HG02840 (cell line): ENCODE measurements at regions not wholly inside any gene's neighbourhood (a gene's known extent, or its start where the extent isn't known, plus 50 kb on each side); places are given as distances from the start of the nearest gene placed in this dataset.
"Not testable (repeated sequence)": the region's sequence is repeated elsewhere in the genome, so short reads cannot be mapped to it uniquely, and the experiment has no call there.

Experiments used
- ATAC-seq: cut with Tn5 transposase; IDR thresholded peaks from one replicate; pipeline ENCODE4 v1.9.1; 2021; ENCODE audit warnings: mild to moderate bottlenecking, moderate library complexity, moderate number of reproducible peaks; ENCODE audit not compliant: unreplicated experiment, low FRiP score

GRCh38 chr16:22624800-22625533 lies 114.3 kb downstream of the NPIPB5 start:
- ATAC-seq: no peak

DNA sequence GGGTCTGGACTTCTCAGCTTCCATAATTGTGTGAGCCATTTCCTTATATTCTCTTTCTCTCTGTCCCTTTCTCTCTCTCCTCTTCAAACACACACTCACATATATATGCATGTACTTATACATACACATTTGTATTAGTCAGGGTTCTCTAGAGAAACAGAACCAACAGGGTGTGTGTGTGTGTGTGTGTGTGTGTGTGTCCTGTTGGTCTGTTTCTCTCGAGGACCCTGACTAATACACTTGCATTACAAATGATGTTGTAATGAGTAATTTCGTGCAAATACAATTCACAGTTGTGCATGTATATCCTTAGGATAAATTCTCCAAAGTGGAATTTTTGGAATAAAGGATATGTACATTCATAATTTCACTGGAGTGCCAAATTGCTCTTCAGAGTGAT lies 115.3 kb downstream of the NPIPB5 start:
- no peak for ATAC-seq

DNA sequence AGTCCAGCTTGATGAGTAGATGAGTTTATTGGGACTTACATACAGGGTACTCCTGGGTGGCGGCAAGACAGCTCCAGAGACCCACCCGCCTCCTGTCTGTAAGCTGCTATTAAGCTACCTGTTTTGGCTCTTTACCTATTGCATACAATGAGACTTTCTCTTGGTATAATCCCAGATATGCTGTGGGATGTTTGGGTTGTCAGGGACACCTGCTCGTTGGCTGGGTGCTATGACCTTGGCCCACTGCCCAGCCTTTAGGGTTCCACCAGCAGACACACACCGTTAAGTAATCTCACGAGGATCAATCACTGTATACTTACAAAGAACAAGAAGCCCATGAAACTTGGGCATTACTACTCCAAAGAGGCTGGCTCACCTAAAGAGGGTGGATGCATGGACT lies 116.4 kb downstream of the NPIPB5 start:
- no peak for ATAC-seq

DNA sequence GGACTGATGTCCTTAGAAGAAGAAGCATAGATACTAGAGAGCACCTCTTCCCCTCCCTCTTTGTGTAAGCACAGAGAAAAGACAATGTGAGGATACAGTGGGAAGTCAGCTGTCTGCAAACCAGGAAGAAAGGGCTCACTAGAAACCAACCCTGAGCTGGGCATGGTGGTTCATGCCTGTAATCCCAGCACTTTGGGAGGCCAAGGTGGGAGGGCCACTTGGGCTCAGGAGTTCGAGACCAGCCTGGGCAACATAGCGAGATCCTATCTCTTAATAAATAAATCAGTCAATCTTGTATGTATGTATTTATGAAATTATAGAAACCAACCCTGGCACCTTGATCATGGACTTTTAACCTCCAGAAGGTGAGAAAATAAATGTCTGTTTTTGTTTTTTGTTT lies 118.3 kb downstream of the NPIPB5 start:
- no peak for ATAC-seq

GRCh38 chr16:22630242-22630641 lies 119.6 kb downstream of the NPIPB5 start:
- ATAC-seq: no peak

- no peak for ATAC-seq
Observed at GRCh38 chr16:22631264-22631663, 120.6 kb downstream of the NPIPB5 start.

GRCh38 chr16:22632606-22633005 lies 121.9 kb downstream of the NPIPB5 start:
- ATAC-seq: no peak

DNA sequence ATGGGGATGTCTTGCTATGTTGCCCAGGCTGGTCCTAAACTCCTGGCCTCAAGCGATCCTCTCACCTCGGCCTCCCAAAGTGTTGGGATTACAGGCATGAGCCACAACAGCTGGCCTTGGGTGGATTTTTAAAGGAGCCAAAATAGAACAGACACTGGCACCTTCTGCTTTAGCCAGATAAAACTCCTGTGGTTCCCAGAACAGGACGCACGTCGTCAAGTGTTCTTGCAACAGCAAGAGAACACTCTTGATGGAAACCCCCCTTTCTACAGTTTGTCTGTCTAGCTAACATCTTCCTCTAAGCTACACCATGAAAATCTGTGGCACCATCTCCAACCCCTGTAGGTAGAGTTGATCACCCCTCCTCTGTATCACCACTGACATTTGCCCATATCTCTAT lies 122.6 kb downstream of the NPIPB5 start:
- no peak for ATAC-seq

- ATAC-seq: no peak
Observed at GRCh38 chr16:22633799-22634198, 123.1 kb downstream of the NPIPB5 start.

DNA sequence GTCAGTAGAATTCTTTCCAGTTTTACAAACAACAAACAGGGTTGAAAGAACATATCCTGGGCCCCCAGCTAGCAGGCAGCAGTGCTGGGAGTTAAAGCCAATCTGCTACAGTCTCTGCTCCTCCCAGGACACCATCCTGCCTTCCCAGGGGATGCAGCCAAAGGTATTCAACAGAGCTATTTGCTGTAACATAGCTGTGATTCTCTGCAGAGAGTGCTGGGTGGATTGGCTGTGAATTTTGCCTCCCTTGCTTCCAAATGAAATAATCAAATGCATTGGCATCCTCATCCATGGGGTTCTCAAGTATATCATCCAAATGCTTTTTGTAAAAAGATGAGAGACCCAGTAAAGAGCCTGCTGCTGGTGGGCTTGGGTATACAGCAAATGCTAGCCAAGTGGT lies 124.3 kb downstream of the NPIPB5 start:
- no peak for ATAC-seq

DNA sequence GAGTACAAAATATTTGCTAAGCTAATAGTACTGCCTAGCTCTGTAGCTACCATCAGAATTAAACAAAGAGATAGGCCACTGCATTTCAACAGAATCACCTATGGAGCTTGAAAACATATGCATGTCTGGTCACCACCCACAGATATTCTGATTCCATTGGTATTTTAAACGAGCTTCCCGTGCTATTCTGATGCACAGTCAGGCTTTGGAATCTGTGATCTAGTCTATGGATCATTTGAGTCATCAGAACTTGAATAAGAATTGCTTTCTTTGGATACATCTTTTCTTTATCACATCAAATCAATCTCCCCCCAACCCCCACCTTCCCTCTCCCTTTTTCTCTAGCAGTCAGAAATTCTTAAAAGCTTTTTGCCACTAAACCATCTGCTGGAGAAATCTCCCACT lies 124.7 kb downstream of the NPIPB5 start:
- no peak for ATAC-seq

- no peak for ATAC-seq
Observed at GRCh38 chr16:22635801-22636200, 125.1 kb downstream of the NPIPB5 start.

- no peak for ATAC-seq
Observed at GRCh38 chr16:22638393-22639206, 127.9 kb downstream of the NPIPB5 start.

GRCh38 chr16:22641131-22641628 lies 130.5 kb downstream of the NPIPB5 start:
- ATAC-seq: no peak

DNA sequence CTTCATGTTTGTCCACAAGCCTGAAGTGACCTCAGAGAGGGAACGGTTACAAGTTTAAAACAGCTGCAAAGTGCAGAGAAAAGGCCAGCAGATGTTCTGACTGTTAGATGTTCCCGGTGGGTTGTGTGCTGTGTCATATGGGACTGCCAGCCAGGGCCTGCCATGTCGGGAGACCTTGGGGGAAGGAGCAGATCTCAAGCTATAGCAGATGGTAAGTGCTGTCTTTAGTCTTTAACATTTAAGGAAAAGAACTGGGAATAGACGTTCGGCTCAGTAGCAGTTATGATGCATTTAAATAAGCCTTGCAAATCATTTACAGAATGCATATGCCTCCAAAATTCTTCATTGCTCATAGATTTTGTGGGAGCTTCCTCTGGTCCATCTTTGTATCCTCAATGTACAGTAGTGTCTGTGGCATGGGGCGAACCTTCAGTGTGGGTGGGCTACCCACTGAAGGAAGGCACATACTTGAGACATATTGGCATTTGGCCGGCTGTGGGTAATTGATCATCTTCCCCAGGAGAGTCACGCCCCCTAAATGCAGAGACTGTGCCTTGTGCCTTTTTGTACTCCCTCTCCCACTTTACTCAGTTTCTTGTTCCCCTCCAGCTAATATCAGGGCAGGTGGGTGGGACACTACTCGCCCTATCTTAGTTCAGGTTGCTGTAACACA lies 131.9 kb downstream of the NPIPB5 start:
- ATAC-seq: no peak

DNA sequence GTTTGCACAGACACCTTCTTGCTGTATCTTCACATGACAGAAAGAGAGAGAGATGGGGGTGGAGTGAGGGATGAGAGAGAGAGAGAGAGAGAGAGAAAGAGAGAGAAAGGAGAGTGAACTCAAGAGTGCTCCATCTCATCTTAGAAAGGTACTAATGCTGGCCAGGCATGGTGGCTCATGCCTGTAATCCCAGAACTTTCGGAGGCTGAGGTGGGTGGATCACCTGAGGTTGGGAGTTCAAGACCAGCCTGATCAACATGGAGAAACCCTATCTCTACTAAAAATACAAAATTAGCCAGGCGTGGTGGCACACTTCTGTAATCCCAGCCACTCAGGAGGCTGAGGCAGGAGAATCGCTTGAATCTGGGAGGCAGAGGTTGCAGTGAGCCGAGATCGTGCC lies 132.5 kb downstream of the NPIPB5 start:
- not testable (repeated sequence) for ATAC-seq

DNA sequence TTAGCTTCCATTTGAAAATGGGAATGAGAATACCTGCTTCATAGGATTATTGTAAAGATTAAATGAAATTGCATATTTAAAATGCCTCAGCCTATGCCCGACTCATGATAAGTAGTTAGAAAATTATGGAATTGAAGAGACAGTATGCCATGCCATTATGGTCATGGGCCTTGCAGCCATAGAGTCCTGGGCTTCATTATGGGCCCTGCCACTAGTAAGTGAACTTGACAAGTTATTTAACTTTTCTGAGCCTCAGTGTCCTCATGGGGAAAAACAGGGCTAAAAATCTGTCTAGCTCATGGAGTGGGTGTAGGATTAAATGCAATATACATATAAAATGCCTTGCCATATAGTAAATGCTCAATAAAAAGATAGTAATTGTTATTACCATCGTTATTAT lies 133.2 kb downstream of the NPIPB5 start:
- ATAC-seq: no peak

- no peak for ATAC-seq
Observed at GRCh38 chr16:22645868-22646267, 135.2 kb downstream of the NPIPB5 start.

DNA sequence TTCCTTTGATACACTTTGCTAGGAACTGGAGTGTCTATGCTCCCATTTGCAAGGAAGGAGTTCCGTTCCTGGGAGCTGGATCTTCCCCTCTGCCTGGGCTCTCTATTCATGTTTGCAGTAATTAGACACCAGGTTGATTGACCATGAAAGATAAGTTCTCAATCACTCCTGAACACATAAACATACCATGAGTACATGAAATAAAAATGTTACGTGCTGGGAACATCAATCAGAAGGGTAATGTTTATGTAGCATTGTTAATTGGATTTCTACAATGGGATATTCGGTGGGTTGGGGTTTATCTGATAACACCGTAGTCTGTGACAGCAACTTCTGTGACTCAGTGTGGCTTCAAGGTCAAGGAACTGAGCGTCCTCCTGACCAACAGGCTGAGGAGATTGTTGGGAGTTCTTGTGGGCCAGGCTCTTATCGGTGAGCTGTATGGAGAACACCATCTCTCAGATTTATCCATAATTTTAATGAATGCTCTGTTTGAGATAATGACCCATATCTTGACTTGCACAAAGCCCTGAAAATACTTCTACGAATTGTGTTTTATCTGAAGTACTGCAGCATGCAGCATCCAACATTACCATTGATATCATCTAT lies 136.4 kb downstream of the NPIPB5 start:
- ATAC-seq: no peak

DNA sequence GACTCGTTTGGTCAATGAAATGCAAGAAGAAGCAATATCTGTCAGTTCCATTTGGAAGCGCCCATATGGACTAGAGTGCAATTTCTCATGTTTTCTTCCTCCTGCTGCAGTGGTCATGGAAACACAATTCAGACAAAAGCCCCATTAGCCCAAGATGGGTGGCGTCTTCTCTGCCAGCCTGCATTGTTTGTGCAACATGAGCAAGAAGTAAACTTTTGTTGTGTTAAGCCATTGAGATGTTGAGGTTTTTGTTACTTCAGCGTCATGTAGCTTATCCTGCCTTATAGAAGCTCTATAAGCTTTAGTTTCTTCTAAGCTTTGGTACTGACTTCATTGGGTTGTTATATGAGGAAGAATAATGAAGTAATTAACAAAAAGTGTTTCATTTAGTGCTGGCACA lies 137.4 kb downstream of the NPIPB5 start:
- ATAC-seq: no peak

GRCh38 chr16:22648941-22649340 lies 138.2 kb downstream of the NPIPB5 start:
- ATAC-seq: no peak
